ENCODE measurements at regions not wholly inside any gene's neighbourhood (a gene's known extent, or its start where the extent isn't known, plus 50 kb on each side); places are given as distances from the start of the nearest gene placed in this dataset.

DNA sequence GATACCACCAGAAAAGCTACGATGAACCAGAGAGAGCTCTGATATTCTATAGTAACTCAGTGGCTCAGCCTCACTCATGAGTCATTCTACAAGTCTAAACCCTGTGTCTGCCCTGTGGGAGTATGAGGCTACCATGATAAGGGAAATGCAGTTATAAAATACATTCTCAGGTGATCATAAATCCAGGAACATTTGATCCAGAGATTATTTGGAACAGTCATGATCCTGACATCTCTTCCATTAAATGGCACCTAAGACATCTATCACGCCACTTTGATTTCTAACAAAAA lies 202.6 kb upstream of the RASSF8 start:
- Histone ChIP-seq H3K27ac (no peak overlapping the region), H3K9me3 (no peaks in the 10 kb centered on the region), H3K4me1 (no peaks in the 10 kb centered on the region), H3K4me3 (no peak overlapping the region), H3K36me3 (no peaks in the 10 kb centered on the region), H3K27me3 (no peaks in the 10 kb centered on the region)
- intact Hi-C loops (cut with DNase I; ENCODE audit: low total_unique reads), result no loop called here
- DNase-seq, result no peak
- TF ChIP-seq, protein P1, sequence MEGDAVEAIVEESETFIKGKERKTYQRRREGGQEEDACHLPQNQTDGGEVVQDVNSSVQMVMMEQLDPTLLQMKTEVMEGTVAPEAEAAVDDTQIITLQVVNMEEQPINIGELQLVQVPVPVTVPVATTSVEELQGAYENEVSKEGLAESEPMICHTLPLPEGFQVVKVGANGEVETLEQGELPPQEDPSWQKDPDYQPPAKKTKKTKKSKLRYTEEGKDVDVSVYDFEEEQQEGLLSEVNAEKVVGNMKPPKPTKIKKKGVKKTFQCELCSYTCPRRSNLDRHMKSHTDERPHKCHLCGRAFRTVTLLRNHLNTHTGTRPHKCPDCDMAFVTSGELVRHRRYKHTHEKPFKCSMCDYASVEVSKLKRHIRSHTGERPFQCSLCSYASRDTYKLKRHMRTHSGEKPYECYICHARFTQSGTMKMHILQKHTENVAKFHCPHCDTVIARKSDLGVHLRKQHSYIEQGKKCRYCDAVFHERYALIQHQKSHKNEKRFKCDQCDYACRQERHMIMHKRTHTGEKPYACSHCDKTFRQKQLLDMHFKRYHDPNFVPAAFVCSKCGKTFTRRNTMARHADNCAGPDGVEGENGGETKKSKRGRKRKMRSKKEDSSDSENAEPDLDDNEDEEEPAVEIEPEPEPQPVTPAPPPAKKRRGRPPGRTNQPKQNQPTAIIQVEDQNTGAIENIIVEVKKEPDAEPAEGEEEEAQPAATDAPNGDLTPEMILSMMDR (IDR thresholded peaks at IDR 0.05), result no peak

DNA sequence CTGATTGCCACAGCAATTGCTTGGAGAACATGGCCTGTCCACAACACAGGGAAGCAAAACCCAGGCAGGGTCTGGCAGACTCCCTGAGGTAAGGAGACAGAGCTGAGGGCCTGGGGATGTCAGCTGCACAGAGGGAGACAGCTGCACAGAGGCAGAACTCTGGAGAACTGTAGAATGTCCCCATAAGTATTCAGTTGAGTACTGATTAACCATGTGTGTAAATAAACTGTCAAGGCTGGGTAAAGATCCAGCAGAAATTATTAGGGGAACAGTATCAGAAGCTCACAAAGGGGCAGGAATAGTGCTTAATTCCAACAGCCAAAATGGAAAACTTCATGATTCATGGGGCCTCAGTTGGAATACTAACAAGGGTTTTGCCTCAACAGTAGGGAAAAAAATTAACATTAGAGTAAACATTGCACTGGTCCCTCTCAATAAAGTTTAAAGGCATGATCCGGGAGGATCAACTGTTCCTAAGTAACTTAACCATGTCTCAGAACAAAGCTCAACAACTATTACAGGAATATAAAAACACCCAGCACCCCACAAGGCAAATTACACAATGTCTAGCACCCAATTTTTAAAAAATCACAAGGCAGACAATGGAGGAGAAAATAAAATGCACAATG lies 201.3 kb upstream of the RASSF8 start:
- no peak for DNase-seq
- H3K36me3 ChIP-seq, result no peaks in the 10 kb centered on the region
- intact Hi-C loops (cut with DNase I; ENCODE audit: low total_unique reads), result no loop called here
- no peak overlapping the region for H3K4me3 ChIP-seq
- no peaks in the 10 kb centered on the region for H3K27me3 ChIP-seq
- no peaks in the 10 kb centered on the region for H3K9me3 ChIP-seq
- no peak overlapping the region for H3K27ac ChIP-seq
- TF ChIP-seq, protein P1 (IDR thresholded peaks at IDR 0.05), result no peak
- no peaks in the 10 kb centered on the region for H3K4me1 ChIP-seq

DNA sequence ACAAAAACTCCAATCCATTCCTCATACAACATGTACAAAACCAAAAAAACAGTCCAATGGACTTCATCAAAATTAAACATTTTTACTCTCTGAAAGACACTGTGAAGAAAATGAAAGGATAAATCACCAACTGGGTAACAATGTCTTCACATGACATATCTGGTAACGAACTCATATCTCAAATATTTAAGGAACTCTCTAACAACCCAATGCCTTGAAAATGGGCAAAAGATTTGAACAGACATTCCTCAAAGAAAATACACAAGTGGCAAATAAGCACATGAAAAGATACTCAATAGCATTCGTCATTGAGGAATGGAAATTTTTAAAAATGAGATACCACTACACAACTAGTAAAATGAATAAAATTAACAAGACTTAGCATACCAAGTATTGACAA lies 198.7 kb upstream of the RASSF8 start:
- intact Hi-C loops (cut with DNase I; ENCODE audit: low total_unique reads), result no loop called here
- H3K27me3 ChIP-seq, result no peaks in the 10 kb centered on the region
- no peaks in the 10 kb centered on the region for H3K36me3 ChIP-seq
- H3K9me3 ChIP-seq, result no peaks in the 10 kb centered on the region
- no peak for DNase-seq
- TF ChIP-seq, protein P1 (IDR thresholded peaks at IDR 0.05), result no peak
- no peak overlapping the region for H3K4me3 ChIP-seq
- no peaks in the 10 kb centered on the region for H3K4me1 ChIP-seq
- H3K27ac ChIP-seq, result no peak overlapping the region

DNA sequence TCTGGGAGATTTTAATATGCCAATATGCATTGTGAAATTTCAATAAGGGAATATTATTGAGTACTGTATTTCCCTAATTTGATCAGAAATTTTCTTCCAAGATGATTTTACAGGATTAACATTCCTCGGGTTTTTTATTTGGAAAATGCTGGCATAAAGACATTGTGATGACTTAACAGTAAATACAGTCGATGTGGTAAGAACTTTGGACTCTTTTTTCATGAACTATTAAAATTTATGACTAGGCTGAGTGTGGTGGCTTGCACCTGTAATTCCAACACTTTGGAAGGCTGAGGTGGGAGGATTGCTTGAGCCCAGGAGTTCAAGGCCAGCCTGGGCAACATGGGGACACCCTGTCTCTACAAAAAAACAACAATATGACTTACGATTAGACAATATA lies 197.1 kb upstream of the RASSF8 start:
- Histone ChIP-seq H3K9me3 (no peaks in the 10 kb centered on the region), H3K27me3 (no peaks in the 10 kb centered on the region), H3K4me3 (no peak overlapping the region), H3K4me1 (no peaks in the 10 kb centered on the region), H3K36me3 (no peaks in the 10 kb centered on the region), H3K27ac (no peak overlapping the region)
- TF ChIP-seq, protein P1 (IDR thresholded peaks at IDR 0.05), result no peak
- DNase-seq, result no peak
- intact Hi-C loops (cut with DNase I; ENCODE audit: low total_unique reads), result no loop called here

DNA sequence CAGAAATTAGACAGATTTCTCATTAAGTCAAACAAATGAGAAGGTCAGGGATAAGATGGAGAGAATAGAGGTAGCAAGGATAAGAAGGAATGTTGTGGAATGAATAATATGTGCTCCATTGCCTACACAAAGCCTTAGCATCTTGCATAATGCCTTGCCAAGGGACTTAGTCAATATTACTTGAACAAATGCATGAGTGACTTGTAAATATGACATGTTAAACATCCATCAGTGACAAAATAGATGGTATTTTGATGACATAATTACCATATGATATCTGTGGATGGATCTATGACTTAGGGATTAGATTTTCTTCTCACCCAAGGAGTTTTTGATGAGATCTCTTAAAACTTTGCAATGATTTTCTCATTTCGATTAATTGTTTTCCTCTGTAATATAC lies 194.1 kb upstream of the RASSF8 start:
- no peak for DNase-seq
- no peaks in the 10 kb centered on the region for H3K4me1 ChIP-seq
- H3K4me3 ChIP-seq, result no peak overlapping the region
- TF ChIP-seq, protein P1 (IDR thresholded peaks at IDR 0.05), result no peak
- H3K9me3 ChIP-seq, result no peaks in the 10 kb centered on the region
- H3K27me3 ChIP-seq, result no peaks in the 10 kb centered on the region
- no peaks in the 10 kb centered on the region for H3K36me3 ChIP-seq
- intact Hi-C loops (cut with DNase I; ENCODE audit: low total_unique reads), result no loop called here
- H3K27ac ChIP-seq, result no peak overlapping the region

DNA sequence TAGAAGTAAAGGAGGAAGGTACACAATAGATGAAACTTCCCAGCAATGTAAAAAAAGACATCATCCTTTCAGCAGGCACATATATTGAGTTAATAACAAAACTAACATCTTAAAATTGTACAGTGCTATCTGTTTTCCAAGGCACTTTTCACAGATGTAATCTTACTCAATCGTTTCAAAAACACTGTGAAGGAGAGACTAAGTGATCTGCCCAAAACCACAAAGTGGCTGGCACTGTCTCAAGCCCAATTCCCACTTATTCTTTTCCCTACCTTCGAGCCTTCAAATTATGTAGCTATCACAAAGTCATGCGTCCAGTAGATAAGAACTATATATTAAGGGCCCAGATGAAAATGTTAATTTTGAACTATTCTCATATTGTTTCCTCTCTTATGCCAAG lies 193.6 kb upstream of the RASSF8 start:
- H3K4me1 ChIP-seq, result no peaks in the 10 kb centered on the region
- H3K4me3 ChIP-seq, result no peak overlapping the region
- DNase-seq, result no peak
- intact Hi-C loops (cut with DNase I; ENCODE audit: low total_unique reads), result no loop called here
- H3K9me3 ChIP-seq, result no peaks in the 10 kb centered on the region
- no peaks in the 10 kb centered on the region for H3K36me3 ChIP-seq
- TF ChIP-seq, protein P1 (IDR thresholded peaks at IDR 0.05), result no peak
- no peaks in the 10 kb centered on the region for H3K27me3 ChIP-seq
- H3K27ac ChIP-seq, result no peak overlapping the region

All from tibial artery (tissue), 4 donors.